ENCODE measurements at regions not wholly inside any gene's neighbourhood (a gene's known extent, or its start where the extent isn't known, plus 50 kb on each side); places are given as distances from the start of the nearest gene placed in this dataset.

DNA sequence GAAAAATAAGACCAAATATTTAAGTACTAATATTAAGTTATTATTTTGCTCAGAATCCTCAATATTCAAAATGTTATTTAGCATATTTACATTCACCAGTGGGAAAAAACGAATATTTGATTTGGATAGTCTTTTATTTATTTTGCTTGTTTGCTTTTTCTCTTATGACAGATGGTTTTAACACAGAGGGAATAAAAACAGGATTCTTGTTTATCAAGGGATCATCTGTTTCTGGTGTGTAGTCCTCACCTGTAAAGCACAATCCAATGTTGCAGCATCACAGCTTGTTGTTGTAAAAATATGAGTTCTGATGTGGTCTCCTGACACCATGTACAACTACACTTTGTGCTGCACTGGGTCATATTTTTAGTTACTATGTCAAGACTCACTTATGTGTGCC, 103.9 kb downstream of the AVPR1A start:
- TF ChIP-seq, protein P1, sequence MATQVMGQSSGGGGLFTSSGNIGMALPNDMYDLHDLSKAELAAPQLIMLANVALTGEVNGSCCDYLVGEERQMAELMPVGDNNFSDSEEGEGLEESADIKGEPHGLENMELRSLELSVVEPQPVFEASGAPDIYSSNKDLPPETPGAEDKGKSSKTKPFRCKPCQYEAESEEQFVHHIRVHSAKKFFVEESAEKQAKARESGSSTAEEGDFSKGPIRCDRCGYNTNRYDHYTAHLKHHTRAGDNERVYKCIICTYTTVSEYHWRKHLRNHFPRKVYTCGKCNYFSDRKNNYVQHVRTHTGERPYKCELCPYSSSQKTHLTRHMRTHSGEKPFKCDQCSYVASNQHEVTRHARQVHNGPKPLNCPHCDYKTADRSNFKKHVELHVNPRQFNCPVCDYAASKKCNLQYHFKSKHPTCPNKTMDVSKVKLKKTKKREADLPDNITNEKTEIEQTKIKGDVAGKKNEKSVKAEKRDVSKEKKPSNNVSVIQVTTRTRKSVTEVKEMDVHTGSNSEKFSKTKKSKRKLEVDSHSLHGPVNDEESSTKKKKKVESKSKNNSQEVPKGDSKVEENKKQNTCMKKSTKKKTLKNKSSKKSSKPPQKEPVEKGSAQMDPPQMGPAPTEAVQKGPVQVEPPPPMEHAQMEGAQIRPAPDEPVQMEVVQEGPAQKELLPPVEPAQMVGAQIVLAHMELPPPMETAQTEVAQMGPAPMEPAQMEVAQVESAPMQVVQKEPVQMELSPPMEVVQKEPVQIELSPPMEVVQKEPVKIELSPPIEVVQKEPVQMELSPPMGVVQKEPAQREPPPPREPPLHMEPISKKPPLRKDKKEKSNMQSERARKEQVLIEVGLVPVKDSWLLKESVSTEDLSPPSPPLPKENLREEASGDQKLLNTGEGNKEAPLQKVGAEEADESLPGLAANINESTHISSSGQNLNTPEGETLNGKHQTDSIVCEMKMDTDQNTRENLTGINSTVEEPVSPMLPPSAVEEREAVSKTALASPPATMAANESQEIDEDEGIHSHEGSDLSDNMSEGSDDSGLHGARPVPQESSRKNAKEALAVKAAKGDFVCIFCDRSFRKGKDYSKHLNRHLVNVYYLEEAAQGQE (IDR thresholded peaks at IDR 0.05; ENCODE audit: borderline replicate concordance), result no peak
- TF ChIP-seq, protein P2, sequence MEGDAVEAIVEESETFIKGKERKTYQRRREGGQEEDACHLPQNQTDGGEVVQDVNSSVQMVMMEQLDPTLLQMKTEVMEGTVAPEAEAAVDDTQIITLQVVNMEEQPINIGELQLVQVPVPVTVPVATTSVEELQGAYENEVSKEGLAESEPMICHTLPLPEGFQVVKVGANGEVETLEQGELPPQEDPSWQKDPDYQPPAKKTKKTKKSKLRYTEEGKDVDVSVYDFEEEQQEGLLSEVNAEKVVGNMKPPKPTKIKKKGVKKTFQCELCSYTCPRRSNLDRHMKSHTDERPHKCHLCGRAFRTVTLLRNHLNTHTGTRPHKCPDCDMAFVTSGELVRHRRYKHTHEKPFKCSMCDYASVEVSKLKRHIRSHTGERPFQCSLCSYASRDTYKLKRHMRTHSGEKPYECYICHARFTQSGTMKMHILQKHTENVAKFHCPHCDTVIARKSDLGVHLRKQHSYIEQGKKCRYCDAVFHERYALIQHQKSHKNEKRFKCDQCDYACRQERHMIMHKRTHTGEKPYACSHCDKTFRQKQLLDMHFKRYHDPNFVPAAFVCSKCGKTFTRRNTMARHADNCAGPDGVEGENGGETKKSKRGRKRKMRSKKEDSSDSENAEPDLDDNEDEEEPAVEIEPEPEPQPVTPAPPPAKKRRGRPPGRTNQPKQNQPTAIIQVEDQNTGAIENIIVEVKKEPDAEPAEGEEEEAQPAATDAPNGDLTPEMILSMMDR (IDR thresholded peaks at IDR 0.05; ENCODE audit: poor library complexity, severe bottlenecking), result no peak
- TF ChIP-seq EZH2 (IDR thresholded peaks at IDR 0.05; ENCODE audit: borderline replicate concordance, insufficient read depth, low read length, poor library complexity, severe bottlenecking) (no peak), EP300 (conservative IDR thresholded peaks at IDR 0.05; ENCODE audit: poor library complexity, severe bottlenecking) (no peak), TAF1 (IDR thresholded peaks at IDR 0.05; ENCODE audit: low read depth) (no peak), SMC3 (conservative IDR thresholded peaks at IDR 0.05; ENCODE audit: poor library complexity) (no peak), POLR2AphosphoS5 (IDR thresholded peaks at IDR 0.05) (no peak), RAD21 (conservative IDR thresholded peaks at IDR 0.05) (no peak)
